GM12872 (cell line): ENCODE measurements at regions not wholly inside any gene's neighbourhood (a gene's known extent, or its start where the extent isn't known, plus 50 kb on each side); places are given as distances from the start of the nearest gene placed in this dataset.

Experiments used
- TF ChIP-seq, protein P1 (sequence below): IDR thresholded peaks from 3 replicates; pipeline ENCODE4 v1.5.1; 2011; ENCODE audit warnings: low read depth, mild to moderate bottlenecking, low read length, moderate library complexity; ENCODE audit not compliant: insufficient read depth

- TF ChIP-seq, protein P1, sequence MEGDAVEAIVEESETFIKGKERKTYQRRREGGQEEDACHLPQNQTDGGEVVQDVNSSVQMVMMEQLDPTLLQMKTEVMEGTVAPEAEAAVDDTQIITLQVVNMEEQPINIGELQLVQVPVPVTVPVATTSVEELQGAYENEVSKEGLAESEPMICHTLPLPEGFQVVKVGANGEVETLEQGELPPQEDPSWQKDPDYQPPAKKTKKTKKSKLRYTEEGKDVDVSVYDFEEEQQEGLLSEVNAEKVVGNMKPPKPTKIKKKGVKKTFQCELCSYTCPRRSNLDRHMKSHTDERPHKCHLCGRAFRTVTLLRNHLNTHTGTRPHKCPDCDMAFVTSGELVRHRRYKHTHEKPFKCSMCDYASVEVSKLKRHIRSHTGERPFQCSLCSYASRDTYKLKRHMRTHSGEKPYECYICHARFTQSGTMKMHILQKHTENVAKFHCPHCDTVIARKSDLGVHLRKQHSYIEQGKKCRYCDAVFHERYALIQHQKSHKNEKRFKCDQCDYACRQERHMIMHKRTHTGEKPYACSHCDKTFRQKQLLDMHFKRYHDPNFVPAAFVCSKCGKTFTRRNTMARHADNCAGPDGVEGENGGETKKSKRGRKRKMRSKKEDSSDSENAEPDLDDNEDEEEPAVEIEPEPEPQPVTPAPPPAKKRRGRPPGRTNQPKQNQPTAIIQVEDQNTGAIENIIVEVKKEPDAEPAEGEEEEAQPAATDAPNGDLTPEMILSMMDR = no peak
These were observed 62.1 kb downstream of the ZWINT start for GRCh38 chr10:56298941-56299340.

GRCh38 chr10:56296618-56297017 lies 64.4 kb downstream of the ZWINT start:
- TF ChIP-seq, protein P1 = no peak

DNA sequence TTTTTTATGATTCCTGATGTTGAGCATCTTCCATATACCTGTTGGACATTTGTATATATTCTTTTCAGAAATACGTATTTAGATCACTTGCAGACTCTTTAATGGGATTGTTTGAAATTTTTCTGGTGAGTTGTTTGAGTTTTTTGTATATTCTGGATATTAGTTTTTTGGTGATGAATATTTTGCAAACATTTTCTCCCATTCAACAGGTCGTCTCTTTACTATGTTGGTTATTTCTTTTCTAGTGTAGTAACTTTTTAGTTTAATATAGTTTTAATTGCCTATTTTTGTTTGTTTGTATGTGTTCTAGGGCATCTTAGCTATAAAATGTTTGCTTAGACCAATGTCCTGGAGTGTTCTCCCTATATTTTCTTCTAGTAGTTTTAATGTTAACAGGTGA lies 72.7 kb downstream of the ZWINT start:
- TF ChIP-seq, protein P1 = no peak

DNA sequence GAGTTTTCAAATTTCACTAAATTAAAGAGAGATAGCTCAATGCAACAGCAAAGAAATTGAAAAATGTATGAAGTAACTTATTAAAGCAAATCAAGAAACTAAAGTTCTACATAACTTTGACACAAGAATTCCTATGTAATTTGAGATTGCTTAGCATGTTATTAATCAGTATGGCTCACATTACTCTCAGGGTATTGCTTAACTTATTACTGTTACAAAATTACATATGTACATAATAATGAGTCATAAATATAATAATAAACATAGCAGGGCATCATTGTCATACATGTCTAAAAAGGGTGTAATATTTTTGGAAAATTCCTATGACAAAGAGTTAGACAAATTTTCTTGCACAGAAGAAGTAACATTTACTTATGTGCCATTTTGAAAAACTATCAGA lies 75.0 kb downstream of the ZWINT start:
- TF ChIP-seq, protein P1 = no peak

GRCh38 chr10:56279270-56279669 lies 81.8 kb downstream of the ZWINT start:
- TF ChIP-seq, protein P1 = no peak

GRCh38 chr10:56269181-56269580 lies 91.9 kb downstream of the ZWINT start:
- TF ChIP-seq, protein P1 = no peak

- TF ChIP-seq, protein P1 = no peak
These were observed 94.9 kb downstream of the ZWINT start for GRCh38 chr10:56266120-56266519.

DNA sequence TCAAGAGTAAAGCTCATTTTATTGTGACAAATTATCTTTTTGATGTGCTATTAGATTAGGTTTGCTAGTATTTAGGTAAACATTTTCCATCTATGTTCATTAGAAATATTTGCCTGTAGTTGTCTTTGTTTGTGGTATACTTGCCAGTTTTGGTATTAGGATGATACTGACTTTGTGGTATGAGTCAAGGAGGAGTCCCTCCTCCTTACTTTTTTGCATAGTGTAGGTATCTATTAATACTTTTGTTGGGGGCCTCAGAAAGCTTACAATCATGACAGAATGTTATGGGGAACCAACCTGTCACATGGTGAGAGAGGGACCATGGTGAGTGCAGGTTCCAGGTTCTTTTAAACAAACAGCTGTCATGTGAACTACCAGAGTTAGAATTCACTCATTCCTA lies 102.1 kb downstream of the ZWINT start:
- TF ChIP-seq, protein P1 = no peak
